Epithelial cell of esophagus (primary cell): ENCODE measurements at regions not wholly inside any gene's neighbourhood (a gene's known extent, or its start where the extent isn't known, plus 50 kb on each side); places are given as distances from the start of the nearest gene placed in this dataset.

ENCODE experiments used
- DNase-seq: peaks from one replicate; pipeline ENCODE4 v3.0.0; 2010; ENCODE audit warnings: low read depth
- H3K4me3 ChIP-seq: 2 replicates; pipeline ENCODE4 v1.5.1; 2011; ENCODE audit warnings: mild to moderate bottlenecking, low read length, control low read depth
- TF ChIP-seq, protein P1 (sequence below): IDR thresholded peaks from 2 replicates; pipeline ENCODE4 v1.5.1; 2011; ENCODE audit warnings: low read depth, mild to moderate bottlenecking, low read length, control low read depth, inconsistent platforms; ENCODE audit not compliant: insufficient read depth; ENCODE audit errors: missing control alignments

DNA sequence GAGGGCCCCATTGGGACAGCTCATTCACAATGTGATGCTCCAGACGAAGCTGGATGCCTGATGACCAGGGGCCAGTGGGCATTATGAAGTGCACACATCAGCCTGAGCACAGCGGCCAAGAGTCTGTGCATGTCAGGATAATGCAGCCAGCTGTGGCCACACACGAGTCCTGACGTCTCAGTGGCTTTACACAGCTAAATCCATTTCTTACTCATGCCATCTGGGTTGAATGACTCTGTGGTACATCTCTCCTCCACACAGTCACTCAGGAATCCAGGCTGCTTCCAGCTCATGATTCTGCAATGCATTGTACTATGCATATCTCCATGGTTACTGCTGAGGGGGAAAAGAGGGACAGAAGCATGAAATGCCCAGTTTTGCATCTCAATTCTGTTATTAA, 123.6 kb downstream of the PRLHR start:
- DNase-seq, result peak; percentile 85
- TF ChIP-seq, protein P1, sequence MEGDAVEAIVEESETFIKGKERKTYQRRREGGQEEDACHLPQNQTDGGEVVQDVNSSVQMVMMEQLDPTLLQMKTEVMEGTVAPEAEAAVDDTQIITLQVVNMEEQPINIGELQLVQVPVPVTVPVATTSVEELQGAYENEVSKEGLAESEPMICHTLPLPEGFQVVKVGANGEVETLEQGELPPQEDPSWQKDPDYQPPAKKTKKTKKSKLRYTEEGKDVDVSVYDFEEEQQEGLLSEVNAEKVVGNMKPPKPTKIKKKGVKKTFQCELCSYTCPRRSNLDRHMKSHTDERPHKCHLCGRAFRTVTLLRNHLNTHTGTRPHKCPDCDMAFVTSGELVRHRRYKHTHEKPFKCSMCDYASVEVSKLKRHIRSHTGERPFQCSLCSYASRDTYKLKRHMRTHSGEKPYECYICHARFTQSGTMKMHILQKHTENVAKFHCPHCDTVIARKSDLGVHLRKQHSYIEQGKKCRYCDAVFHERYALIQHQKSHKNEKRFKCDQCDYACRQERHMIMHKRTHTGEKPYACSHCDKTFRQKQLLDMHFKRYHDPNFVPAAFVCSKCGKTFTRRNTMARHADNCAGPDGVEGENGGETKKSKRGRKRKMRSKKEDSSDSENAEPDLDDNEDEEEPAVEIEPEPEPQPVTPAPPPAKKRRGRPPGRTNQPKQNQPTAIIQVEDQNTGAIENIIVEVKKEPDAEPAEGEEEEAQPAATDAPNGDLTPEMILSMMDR, result no peak
- no peak overlapping the region for H3K4me3 ChIP-seq

DNA sequence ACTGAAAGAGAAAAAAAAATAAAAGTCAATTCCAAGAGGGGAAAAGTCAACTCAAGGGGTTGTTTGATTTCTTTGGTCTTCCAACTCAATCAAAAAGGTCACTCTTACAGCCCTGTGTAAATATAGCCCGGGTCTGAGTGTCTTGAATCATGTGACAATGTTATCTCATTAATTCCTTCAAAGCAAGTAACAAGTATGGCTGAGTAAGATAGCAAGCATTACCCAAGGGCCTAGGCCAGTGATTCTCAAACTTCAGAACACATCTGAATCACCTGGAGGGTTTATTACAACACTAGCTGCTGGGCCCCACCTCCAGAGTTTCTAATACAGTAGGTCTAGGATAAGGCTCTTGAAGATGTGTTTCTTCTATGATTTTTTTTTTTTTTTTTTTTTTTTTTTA, 125.0 kb downstream of the PRLHR start:
- H3K4me3 ChIP-seq, result no peak overlapping the region
- peak; percentile 66 for DNase-seq
- TF ChIP-seq, protein P1, result no peak

- no peak for DNase-seq
- H3K4me3 ChIP-seq, result no peak overlapping the region
- TF ChIP-seq, protein P1, result no peak
Measured at GRCh38 chr10:118467200-118467599, 125.1 kb upstream of the FAM204A start.

GRCh38 chr10:118465300-118465874, 123.3 kb upstream of the FAM204A start:
- TF ChIP-seq, protein P1, result no peak
- no peak overlapping the region for H3K4me3 ChIP-seq
- no peak for DNase-seq

DNA sequence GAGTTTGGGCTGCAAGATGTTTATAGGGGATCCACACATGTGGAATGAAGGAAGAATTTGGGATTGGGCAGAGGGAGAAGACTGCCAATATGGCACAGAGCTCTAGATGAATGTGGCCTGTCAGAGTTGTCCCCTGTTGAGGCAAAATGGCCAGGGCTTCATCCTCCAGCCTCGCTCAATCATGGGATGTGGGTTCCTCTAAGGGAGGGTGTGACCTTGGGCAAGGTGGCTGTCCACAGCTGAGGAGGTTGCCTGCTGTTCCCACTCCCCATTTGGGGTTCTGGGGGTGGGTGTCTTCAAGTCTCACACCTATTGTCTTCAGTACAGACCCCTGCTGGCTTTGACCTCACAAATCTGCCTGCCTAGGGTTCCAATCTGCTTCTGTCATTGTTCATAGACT, 121.6 kb upstream of the FAM204A start:
- TF ChIP-seq, protein P1, result no peak
- no peak for DNase-seq
- H3K4me3 ChIP-seq, result no peak overlapping the region

DNA sequence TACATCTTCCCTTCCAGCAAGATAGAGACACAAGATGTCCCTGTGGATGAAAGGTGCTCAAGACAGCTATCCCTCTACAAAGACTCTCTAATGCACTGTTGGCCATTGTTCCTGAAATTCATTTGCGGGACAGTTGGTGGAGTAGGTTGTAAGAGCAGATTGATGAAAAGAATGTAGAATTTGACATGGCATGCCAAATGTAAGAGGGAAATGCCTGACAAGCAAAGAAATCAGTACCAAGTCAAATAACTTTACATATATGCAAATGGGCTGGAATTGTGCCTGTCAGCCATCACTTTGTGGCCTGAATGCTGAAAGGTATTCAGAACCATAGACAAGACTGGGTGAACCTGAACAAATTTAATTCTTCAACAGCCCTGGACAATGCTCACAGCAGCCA, 120.3 kb upstream of the FAM204A start:
- H3K4me3 ChIP-seq, result no peak overlapping the region
- DNase-seq, result no peak
- TF ChIP-seq, protein P1, result no peak

GRCh38 chr10:118459642-118460193, 117.6 kb upstream of the FAM204A start:
- DNase-seq, result peak; percentile 64
- H3K4me3 ChIP-seq, result peak overlapping the region; percentile 36
- TF ChIP-seq, protein P1, result peak; percentile 89
